GM12892 (cell line): ENCODE measurements at regions not wholly inside any gene's neighbourhood (a gene's known extent, or its start where the extent isn't known, plus 50 kb on each side); places are given as distances from the start of the nearest gene placed in this dataset.

Source experiments
- POLR2A ChIP-seq: IDR thresholded peaks from 2 replicates; pipeline ENCODE4 v1.6.1; 2011; ENCODE audit warnings: low read depth, low read length, control low read depth
- POLR2AphosphoS5 ChIP-seq: IDR thresholded peaks from 2 replicates; pipeline ENCODE4 v1.6.1; 2011; ENCODE audit warnings: low read depth, low read length, control low read depth
- TAF1 ChIP-seq: IDR thresholded peaks from 2 replicates; pipeline ENCODE4 v1.6.1; 2011; ENCODE audit warnings: low read depth, mild to moderate bottlenecking, control low read depth, low read length, borderline replicate concordance

GRCh38 chr3:31086148-31086547 lies 191.7 kb upstream of the GADL1 start:
- TF ChIP-seq POLR2AphosphoS5, result no peak
- no peak for TF ChIP-seq TAF1
- no peak for TF ChIP-seq POLR2A
